Type B pancreatic cell (in vitro differentiated cells): ENCODE measurements at regions not wholly inside any gene's neighbourhood (a gene's known extent, or its start where the extent isn't known, plus 50 kb on each side); places are given as distances from the start of the nearest gene placed in this dataset.

ENCODE experiments used
- DNase-seq: peaks from one replicate; pipeline ENCODE4 v3.0.0; 2021; ENCODE audit warnings: mixed read lengths; ENCODE audit not compliant: unreplicated experiment; ENCODE audit errors: extremely low spot score
- H3K27ac Mint-ChIP-seq: 2 replicates; pipeline ENCODE4 v1.8.0; 2021; ENCODE audit warnings: mild to moderate bottlenecking, mixed read lengths
- H3K27me3 Mint-ChIP-seq: 2 replicates; pipeline ENCODE4 v1.8.0; 2021; ENCODE audit warnings: mixed read lengths
- H3K36me3 Mint-ChIP-seq: 2 replicates; pipeline ENCODE4 v1.8.0; 2021; ENCODE audit warnings: mixed read lengths
- H3K4me1 Mint-ChIP-seq: one replicate; pipeline ENCODE4 v1.8.0; 2021; ENCODE audit warnings: mixed read lengths; ENCODE audit not compliant: unreplicated experiment
- H3K4me3 Mint-ChIP-seq: 2 replicates; pipeline ENCODE4 v1.8.0; 2021; ENCODE audit warnings: mild to moderate bottlenecking, mixed read lengths
- H3K9me3 Mint-ChIP-seq: 2 replicates; pipeline ENCODE4 v1.8.0; 2021; ENCODE audit warnings: mixed read lengths
- TF ChIP-seq, protein P1 (sequence below): fragments of 200-600 bp; sonication (generic); conservative IDR thresholded peaks from 2 replicates; pipeline ENCODE4 v1.5.0; 2021; ENCODE audit warnings: antibody characterized with exemption, mild to moderate bottlenecking

DNA sequence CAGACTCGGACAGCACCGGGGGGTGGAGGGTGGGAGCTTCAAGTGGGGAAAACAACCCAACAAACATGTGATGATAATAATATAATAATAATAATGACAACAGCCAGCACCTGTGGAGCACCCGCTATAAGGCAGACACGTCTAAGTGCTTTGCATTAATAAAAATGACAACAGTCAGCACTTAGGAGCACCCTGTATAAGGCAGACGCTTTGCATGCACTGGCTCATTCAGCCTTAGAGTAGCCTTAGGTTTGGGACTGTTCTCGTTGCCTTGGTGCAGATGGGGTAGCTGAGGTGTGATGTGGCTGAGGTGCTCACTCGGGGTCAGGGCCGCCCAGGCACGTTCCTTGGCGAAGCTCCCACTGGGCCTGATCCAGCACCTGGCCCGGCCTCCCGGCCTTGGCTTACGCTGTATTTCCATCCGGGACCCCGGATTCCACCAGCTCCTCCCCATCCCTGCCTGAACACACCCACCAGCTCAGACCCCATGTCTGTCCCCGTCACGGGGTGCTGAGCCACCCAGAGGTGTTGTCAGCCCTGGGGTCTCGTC is 144.0 kb upstream of the CIBAR2 start:
- H3K27ac Mint-ChIP-seq, result no peak overlapping the region
- no peak for DNase-seq
- H3K4me1 Mint-ChIP-seq, result peaks cover 17% of the 10 kb centered on the region
- TF ChIP-seq, protein P1, sequence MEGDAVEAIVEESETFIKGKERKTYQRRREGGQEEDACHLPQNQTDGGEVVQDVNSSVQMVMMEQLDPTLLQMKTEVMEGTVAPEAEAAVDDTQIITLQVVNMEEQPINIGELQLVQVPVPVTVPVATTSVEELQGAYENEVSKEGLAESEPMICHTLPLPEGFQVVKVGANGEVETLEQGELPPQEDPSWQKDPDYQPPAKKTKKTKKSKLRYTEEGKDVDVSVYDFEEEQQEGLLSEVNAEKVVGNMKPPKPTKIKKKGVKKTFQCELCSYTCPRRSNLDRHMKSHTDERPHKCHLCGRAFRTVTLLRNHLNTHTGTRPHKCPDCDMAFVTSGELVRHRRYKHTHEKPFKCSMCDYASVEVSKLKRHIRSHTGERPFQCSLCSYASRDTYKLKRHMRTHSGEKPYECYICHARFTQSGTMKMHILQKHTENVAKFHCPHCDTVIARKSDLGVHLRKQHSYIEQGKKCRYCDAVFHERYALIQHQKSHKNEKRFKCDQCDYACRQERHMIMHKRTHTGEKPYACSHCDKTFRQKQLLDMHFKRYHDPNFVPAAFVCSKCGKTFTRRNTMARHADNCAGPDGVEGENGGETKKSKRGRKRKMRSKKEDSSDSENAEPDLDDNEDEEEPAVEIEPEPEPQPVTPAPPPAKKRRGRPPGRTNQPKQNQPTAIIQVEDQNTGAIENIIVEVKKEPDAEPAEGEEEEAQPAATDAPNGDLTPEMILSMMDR, result no peak
- no peaks in the 10 kb centered on the region for H3K27me3 Mint-ChIP-seq
- H3K4me3 Mint-ChIP-seq, result no peak overlapping the region
- no peaks in the 10 kb centered on the region for H3K36me3 Mint-ChIP-seq
- H3K9me3 Mint-ChIP-seq, result no peaks in the 10 kb centered on the region

DNA sequence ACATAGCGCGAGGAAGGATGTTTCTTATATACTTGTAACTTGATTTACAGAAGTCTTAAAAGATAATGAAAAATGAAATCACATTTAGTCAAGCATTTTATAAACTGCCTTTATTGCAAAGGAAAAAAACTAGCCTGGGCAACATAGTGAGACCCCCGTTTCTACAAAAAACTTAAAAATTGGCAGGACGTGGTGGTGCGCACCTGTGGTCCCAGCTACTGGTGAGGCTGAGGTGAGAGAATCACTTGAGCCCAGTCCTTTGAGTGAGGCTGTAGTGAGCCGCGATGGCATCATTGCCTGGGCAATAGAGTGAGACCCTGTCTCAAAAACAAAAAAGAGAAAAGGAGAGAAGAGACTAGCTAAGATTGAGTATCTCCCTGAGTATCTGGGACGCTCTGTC is 145.2 kb upstream of the CIBAR2 start:
- no peak overlapping the region for H3K27ac Mint-ChIP-seq
- H3K36me3 Mint-ChIP-seq, result no peaks in the 10 kb centered on the region
- no peak overlapping the region for H3K4me3 Mint-ChIP-seq
- no peak for DNase-seq
- no peaks in the 10 kb centered on the region for H3K9me3 Mint-ChIP-seq
- H3K27me3 Mint-ChIP-seq, result peaks cover 4% of the 10 kb centered on the region
- H3K4me1 Mint-ChIP-seq, result peaks cover 24% of the 10 kb centered on the region
- TF ChIP-seq, protein P1, result no peak

DNA sequence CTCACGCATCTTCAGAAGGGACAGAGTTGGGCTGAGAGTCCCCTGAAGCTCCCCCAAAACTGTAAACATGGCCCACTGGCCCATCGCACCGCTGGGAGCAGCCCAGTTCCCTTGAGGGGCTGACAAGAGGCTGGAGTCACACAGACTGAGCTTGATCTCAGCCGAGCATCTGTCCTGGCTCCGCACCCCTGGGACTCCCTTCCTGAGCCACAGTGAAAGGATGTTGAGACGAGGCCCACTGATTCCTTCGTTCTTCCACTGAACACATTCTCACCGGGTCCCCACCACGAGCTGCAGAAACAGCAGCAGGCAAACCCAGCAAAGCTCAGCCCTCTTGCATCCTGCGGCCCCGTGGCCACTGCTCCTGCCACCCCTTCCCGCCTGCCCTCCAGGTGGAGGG is 145.9 kb upstream of the CIBAR2 start:
- Mint-ChIP-seq H3K4me3 (no peak overlapping the region), H3K4me1 (peaks cover 30% of the 10 kb centered on the region), H3K9me3 (no peaks in the 10 kb centered on the region), H3K36me3 (no peaks in the 10 kb centered on the region), H3K27ac (no peak overlapping the region), H3K27me3 (peaks cover 4% of the 10 kb centered on the region)
- TF ChIP-seq, protein P1, result no peak
- DNase-seq, result no peak

DNA sequence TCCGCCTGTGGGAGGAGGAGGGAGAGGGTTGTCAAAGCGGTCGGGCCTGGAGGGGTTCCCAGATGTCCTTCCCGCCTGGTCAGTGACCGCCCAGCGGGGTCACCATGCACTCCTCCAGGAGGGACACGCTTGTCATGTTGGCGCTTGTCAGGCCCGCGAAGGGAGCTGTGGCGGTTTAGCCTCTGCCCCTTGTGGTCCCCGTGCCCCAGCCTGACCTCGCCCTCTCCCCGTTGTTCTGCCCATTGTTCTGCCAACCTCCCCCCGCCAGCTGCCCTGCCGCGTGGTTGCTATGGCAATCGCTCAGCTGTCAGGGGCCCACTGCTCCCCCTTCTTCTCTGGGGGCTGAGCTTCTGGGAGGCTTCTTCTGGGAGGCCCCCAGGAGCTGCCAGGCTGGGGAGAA is 146.4 kb upstream of the CIBAR2 start:
- H3K27ac Mint-ChIP-seq, result no peak overlapping the region
- peaks cover 4% of the 10 kb centered on the region for H3K27me3 Mint-ChIP-seq

DNA sequence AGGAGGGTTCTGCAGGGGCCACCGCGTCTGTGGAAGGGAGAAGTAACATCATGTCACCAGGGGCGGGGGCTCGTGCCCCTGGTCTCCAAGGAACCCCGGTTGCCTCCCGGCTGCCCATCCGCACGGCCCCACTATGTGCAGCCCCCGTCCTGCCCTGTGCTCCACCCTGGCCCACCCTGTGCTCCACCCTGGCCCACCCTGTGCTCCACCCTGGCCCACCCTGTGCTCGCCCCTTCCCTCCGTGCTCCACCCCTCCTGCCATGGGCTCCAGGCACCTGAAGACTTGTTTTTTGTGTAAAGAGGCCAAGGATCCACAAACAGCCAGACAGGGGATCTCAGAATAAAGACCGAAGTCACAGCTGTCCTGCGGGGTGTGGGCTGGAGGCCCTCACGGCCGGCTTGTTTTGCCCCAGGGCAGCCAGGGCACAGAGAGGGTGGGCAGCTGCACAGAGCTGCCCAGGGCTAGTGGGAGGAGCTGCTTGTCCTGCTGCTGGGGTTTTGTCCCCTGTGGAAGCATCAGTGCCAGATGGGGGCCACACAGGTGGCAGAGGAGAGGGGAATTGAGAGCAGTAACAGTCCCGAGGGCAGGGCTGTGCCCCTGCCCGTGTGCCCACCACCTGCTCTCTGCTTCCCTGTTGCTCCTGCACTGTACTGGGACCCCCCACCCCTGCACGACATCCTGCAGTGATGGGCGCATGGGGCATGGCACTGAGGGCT is 147.0 kb upstream of the CIBAR2 start:
- TF ChIP-seq, protein P1, result no peak
- Mint-ChIP-seq H3K27ac (no peak overlapping the region), H3K4me1 (peaks cover 31% of the 10 kb centered on the region), H3K36me3 (no peaks in the 10 kb centered on the region), H3K9me3 (no peaks in the 10 kb centered on the region), H3K4me3 (no peak overlapping the region), H3K27me3 (peaks cover 4% of the 10 kb centered on the region)
- no peak for DNase-seq

More for the DNA sequence above, 146.4 kb upstream of the CIBAR2 start:
- DNase-seq, result no peak
- H3K4me1 Mint-ChIP-seq, result peaks cover 31% of the 10 kb centered on the region
- H3K36me3 Mint-ChIP-seq, result no peaks in the 10 kb centered on the region
- no peaks in the 10 kb centered on the region for H3K9me3 Mint-ChIP-seq
- TF ChIP-seq, protein P1, result no peak
- peak overlapping the region; percentile 51 for H3K4me3 Mint-ChIP-seq
